HCT116 (cell line): ENCODE measurements at regions not wholly inside any gene's neighbourhood (a gene's known extent, or its start where the extent isn't known, plus 50 kb on each side); places are given as distances from the start of the nearest gene placed in this dataset.

Experiments
- ATAC-seq: fragments of 200-7000 bp; cut with Tn5 transposase; 2 replicates; pipeline ENCODE4 v1.9.1; 2020; ENCODE audit warnings: mild to moderate bottlenecking, moderate library complexity
- BruUV-seq: library from RNA; stranded (reverse); fragments of 400-500 nt; replicated peaks from 2 replicates; lab custom pipeline; 2021; lab: Mats Ljungman, UMichigan
- CTCF ChIA-PET: fragments of 300-600 bp; sonication (Branson Sonifier 250); formaldehyde crosslinking; loops from one replicate; lab custom pipeline; 2021; ENCODE audit warnings: antibody characterized with exemption; lab: Charles Lee
- POLR2A ChIA-PET: fragments of 300-600, 350-600 bp; sonication (Branson Sonifier 250); formaldehyde crosslinking; loops from one replicate; lab custom pipeline; 2021; ENCODE audit warnings: antibody characterized with exemption; lab: Charles Lee
- RAD21 ChIA-PET, 2 experiments: fragments of 300-600 bp; sonication (Branson Sonifier 250); formaldehyde crosslinking; loops; one replicate each; lab custom pipeline; 2023; ENCODE audit warnings: low total read pairs in 2 of 2; ENCODE audit not compliant: uncharacterized antibody in 2 of 2, unreplicated experiment in 2 of 2, low non-redundant PET in 1 of 2; lab: Charles Lee
- DNase-seq: peaks from one replicate; pipeline ENCODE4 v3.0.0-alpha.2; 2010; ENCODE audit warnings: low read depth, low spot score
- H2AFZ ChIP-seq: fragments of 200-600 bp; shearing (Covaris generic), sonication (generic); 2 replicates; pipeline ENCODE4 v1.6.1; 2017; ENCODE audit warnings: low read depth, mixed run types, mixed read lengths, antibody characterized with exemption, low read length; ENCODE audit not compliant: poor library complexity, severe bottlenecking
- H3K27ac ChIP-seq: 2 replicates; pipeline ENCODE4 v1.5.1; 2012; ENCODE audit warnings: low read depth, low read length
- H3K27me3 ChIP-seq: fragments of 200-600 bp; sonication (generic); 2 replicates; pipeline ENCODE4 v1.6.1; 2016; ENCODE audit warnings: mixed run types, low read length, mixed read lengths; ENCODE audit not compliant: insufficient read depth
- H3K36me3 ChIP-seq, 2 experiments: fragments of 200-500 bp in 1 of 2; fragments of 200-600 bp in 1 of 2; sonication (Bioruptor generic) in 1 of 2; sonication (generic) in 1 of 2; 2 replicates each; pipeline versions ENCODE4 v1.5.1 to v1.6.1; 2014 to 2016; ENCODE audit warnings: low read length in 2 of 2, inconsistent platforms in 1 of 2, mixed read lengths in 1 of 2, mixed run types in 1 of 2; ENCODE audit not compliant: insufficient read depth in 2 of 2, control insufficient read depth in 1 of 2
- H3K4me1 ChIP-seq, 2 experiments: fragments of 200-600 bp in 1 of 2; sonication (generic) in 1 of 2; 2 replicates each; pipeline versions ENCODE4 v1.5.1 to v1.6.1; 2012 to 2017; ENCODE audit warnings: low read length in 2 of 2, inconsistent platforms in 1 of 2, mild to moderate bottlenecking in 1 of 2, mixed read lengths in 1 of 2, mixed run types in 1 of 2, moderate library complexity in 1 of 2; ENCODE audit not compliant: insufficient read depth in 2 of 2, control insufficient read depth in 1 of 2
- H3K4me2 ChIP-seq: fragments of 200-600 bp; sonication (generic); 2 replicates; pipeline ENCODE4 v1.6.1; 2017; ENCODE audit warnings: mixed run types, low read length, mixed read lengths
- H3K4me3 ChIP-seq, 2 experiments: fragments of 200-600 bp in 1 of 2; sonication (generic) in 1 of 2; replicated peaks in 1 of 2; 2 replicates each; pipeline ENCODE4 v1.5.1; 2011 to 2016; ENCODE audit warnings: low read length in 2 of 2, control low read depth in 1 of 2, low read depth in 1 of 2, mild to moderate bottlenecking in 1 of 2, mixed read lengths in 1 of 2, mixed run types in 1 of 2
- H3K79me2 ChIP-seq: fragments of 200-600 bp; sonication (generic); 2 replicates; pipeline ENCODE4 v1.6.1; 2017; ENCODE audit warnings: mild to moderate bottlenecking, mixed run types, low read length, moderate library complexity, mixed read lengths; ENCODE audit not compliant: insufficient read depth
- H3K9ac ChIP-seq: fragments of 200-600 bp; sonication (generic); 2 replicates; pipeline ENCODE4 v1.6.1; 2016; ENCODE audit warnings: low read length, mixed read lengths
- H3K9me2 ChIP-seq: fragments of 200-600 bp; sonication (generic), shearing (Covaris generic); 2 replicates; pipeline ENCODE4 v1.6.1; 2017; ENCODE audit warnings: mixed run types, mild to moderate bottlenecking, moderate library complexity; ENCODE audit not compliant: insufficient read depth
- H3K9me3 ChIP-seq, 2 experiments: fragments of 200-500 bp in 1 of 2; fragments of 200-600 bp in 1 of 2; sonication (Bioruptor generic) in 1 of 2; sonication (generic) in 1 of 2; 2 replicates each; pipeline ENCODE4 v1.6.1; 2014 to 2017; ENCODE audit warnings: low read length in 2 of 2, mixed read lengths in 2 of 2, inconsistent platforms in 1 of 2, low read depth in 1 of 2, mild to moderate bottlenecking in 1 of 2, mixed run types in 1 of 2, moderate library complexity in 1 of 2; ENCODE audit not compliant: control insufficient read depth in 1 of 2, insufficient read depth in 1 of 2
- H4K20me1 ChIP-seq: fragments of 200-600 bp; sonication (generic), shearing (Covaris generic); 2 replicates; pipeline ENCODE4 v1.6.1; 2017; ENCODE audit warnings: mixed run types, mild to moderate bottlenecking, moderate library complexity; ENCODE audit not compliant: insufficient read depth
- EZH2 ChIP-seq: fragments of 200-600 bp; sonication (generic); IDR thresholded peaks from 2 replicates; pipeline ENCODE4 v1.6.1; 2017; ENCODE audit warnings: antibody characterized with exemption, mixed run types
- POLR2A ChIP-seq: IDR thresholded peaks from 2 replicates; pipeline ENCODE4 v1.7.0; 2011; ENCODE audit warnings: borderline replicate concordance; ENCODE audit not compliant: insufficient read depth, insufficient read length; ENCODE audit errors: extremely low read depth
- SIN3A ChIP-seq: IDR thresholded peaks from 2 replicates; pipeline ENCODE4 v1.6.1; 2012; ENCODE audit warnings: low read depth
- SP1 ChIP-seq: IDR thresholded peaks from 2 replicates; pipeline ENCODE4 v1.6.1; 2012; ENCODE audit warnings: low read depth
- SRF ChIP-seq: IDR thresholded peaks from 2 replicates; pipeline ENCODE4 v1.6.1; 2012; ENCODE audit warnings: low read depth
- TCF7L2 ChIP-seq: IDR thresholded peaks from 2 replicates; pipeline ENCODE4 v1.7.0; 2011; ENCODE audit warnings: borderline replicate concordance, inconsistent platforms; ENCODE audit not compliant: insufficient read depth, insufficient read length; ENCODE audit errors: extremely low read depth
- ZBTB33 ChIP-seq: IDR thresholded peaks from 2 replicates; pipeline ENCODE4 v1.6.1; 2011; ENCODE audit warnings: mild to moderate bottlenecking, low read length, moderate library complexity; ENCODE audit not compliant: insufficient replicate concordance; ENCODE audit errors: extremely low read depth
- intact Hi-C: fragments of 100-400 bp; cut with micrococcal nuclease; formaldehyde crosslinking; loops from 2 replicates; pipeline ENCODE4 v1.10.0; 2022
- TF ChIP-seq, protein P1 (sequence below): IDR thresholded peaks from 2 replicates; pipeline ENCODE4 v1.6.1; 2012
- TF ChIP-seq, protein P2 (sequence below): IDR thresholded peaks from 2 replicates; pipeline ENCODE4 v1.6.1; 2012

- ChIA-PET RAD21 (no interaction called here), POLR2A (no interaction called here), CTCF (no interaction called here)
- Histone ChIP-seq H3K4me3 (no peak overlapping the region), H3K9me2 (no peaks in the 10 kb centered on the region), H2AFZ (no peak overlapping the region), H3K9me3 (peaks cover 3% of the 10 kb centered on the region in 2 experiments; a peak in 2 of 4 replicates), H3K27ac (no peak overlapping the region), H3K4me2 (no peak overlapping the region), H3K27me3 (no peaks in the 10 kb centered on the region), H3K4me1 (no peaks in the 10 kb centered on the region), H4K20me1 (no peaks in the 10 kb centered on the region), H3K36me3 (no peaks in the 10 kb centered on the region), H3K79me2 (no peaks in the 10 kb centered on the region), H3K9ac (no peak overlapping the region)
- intact Hi-C loops, result no loop called here
- no peak for DNase-seq
- no peak for ATAC-seq
- no TSS peak for BruUV-seq
- TF ChIP-seq, protein P1, sequence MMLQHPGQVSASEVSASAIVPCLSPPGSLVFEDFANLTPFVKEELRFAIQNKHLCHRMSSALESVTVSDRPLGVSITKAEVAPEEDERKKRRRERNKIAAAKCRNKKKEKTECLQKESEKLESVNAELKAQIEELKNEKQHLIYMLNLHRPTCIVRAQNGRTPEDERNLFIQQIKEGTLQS, result no peak
- TF ChIP-seq, protein P2, sequence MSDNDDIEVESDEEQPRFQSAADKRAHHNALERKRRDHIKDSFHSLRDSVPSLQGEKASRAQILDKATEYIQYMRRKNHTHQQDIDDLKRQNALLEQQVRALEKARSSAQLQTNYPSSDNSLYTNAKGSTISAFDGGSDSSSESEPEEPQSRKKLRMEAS, result no peak
- no peak for TF ChIP-seq POLR2A
- no peak for TF ChIP-seq SRF
- TF ChIP-seq SP1, result no peak
- TF ChIP-seq ZBTB33, result no peak
- TF ChIP-seq SIN3A, result no peak
These were observed 910.1 kb upstream of the CELF4 start for GRCh38 chr18:38475686-38476085.

GRCh38 chr18:38473535-38473934 lies 907.9 kb upstream of the CELF4 start:
- ChIA-PET CTCF (no interaction called here), RAD21 (no interaction called here), POLR2A (no interaction called here)
- peaks cover 3 to 7% of the 10 kb centered on the region in 2 experiments; a peak in 2 of 4 replicates for H3K9me3 ChIP-seq
- no peak overlapping the region for H2AFZ ChIP-seq
- no peaks in the 10 kb centered on the region for H4K20me1 ChIP-seq
- H3K79me2 ChIP-seq, result no peaks in the 10 kb centered on the region
- no peak overlapping the region for H3K27ac ChIP-seq
- H3K9me2 ChIP-seq, result no peaks in the 10 kb centered on the region
- H3K36me3 ChIP-seq, result no peaks in the 10 kb centered on the region
- H3K4me3 ChIP-seq, result no peak overlapping the region
- no TSS peak for BruUV-seq
- ATAC-seq (no peak), DNase-seq (no peak)
- no peaks in the 10 kb centered on the region for H3K27me3 ChIP-seq
- H3K9ac ChIP-seq, result no peak overlapping the region
- H3K4me2 ChIP-seq, result no peak overlapping the region
- TF ChIP-seq EZH2 (no peak), POLR2A (no peak), TCF7L2 (no peak)
- no peaks in the 10 kb centered on the region for H3K4me1 ChIP-seq
- intact Hi-C loops, result no loop called here
